Caco-2 (cell line): ENCODE measurements at regions not wholly inside any gene's neighbourhood (a gene's known extent, or its start where the extent isn't known, plus 50 kb on each side); places are given as distances from the start of the nearest gene placed in this dataset.

Experiments
- BruUV-seq: library from RNA; stranded (reverse); fragments of 400-500 nt; replicated peaks from 2 replicates; lab custom pipeline; 2021; lab: Mats Ljungman, UMichigan
- CTCF ChIA-PET: fragments of 300-600 bp; sonication (Branson Sonifier 250); formaldehyde crosslinking; loops from one replicate; lab custom pipeline; 2022; ENCODE audit warnings: antibody characterized with exemption; lab: Charles Lee
- POLR2A ChIA-PET: fragments of 300-600 bp; sonication (Branson Sonifier 250); formaldehyde crosslinking; loops from one replicate; lab custom pipeline; 2022; ENCODE audit warnings: antibody characterized with exemption; lab: Charles Lee
- DNase-seq, 2 experiments: peaks; one replicate each; pipeline versions ENCODE4 v3.0.0 to v3.0.0-alpha.2; 2020 to 2022
- H3K27me3 ChIP-seq: replicated peaks from 2 replicates; pipeline ENCODE4 v1.6.0; 2011; ENCODE audit warnings: low read length; ENCODE audit not compliant: control insufficient read depth, insufficient read depth
- H3K36me3 ChIP-seq: 2 replicates; pipeline ENCODE4 v1.5.1; 2011; ENCODE audit warnings: low read length; ENCODE audit not compliant: control insufficient read depth, insufficient read depth
- H3K4me1 ChIP-seq: fragments of 250-450 bp; sonication (Bioruptor Pico); 2 replicates; pipeline ENCODE4 v1.5.1; 2020; ENCODE audit warnings: mild to moderate bottlenecking
- H3K4me3 ChIP-seq: 2 replicates; pipeline ENCODE4 v1.5.1; 2011; ENCODE audit warnings: low read depth, mild to moderate bottlenecking, control low read depth, low read length
- H3K9me3 ChIP-seq: fragments of 250-450 bp; sonication (Bioruptor Pico); 2 replicates; pipeline ENCODE4 v1.5.1; 2020; ENCODE audit warnings: mild to moderate bottlenecking, moderate library complexity
- H3K27ac Mint-ChIP-seq: one replicate; pipeline ENCODE4 v1.8.0; 2022; ENCODE audit warnings: mixed read lengths; ENCODE audit not compliant: unreplicated experiment
- H3K27me3 Mint-ChIP-seq: one replicate; pipeline ENCODE4 v1.8.0; 2022; ENCODE audit warnings: mixed read lengths; ENCODE audit not compliant: insufficient read depth, unreplicated experiment
- H3K36me3 Mint-ChIP-seq: one replicate; pipeline ENCODE4 v1.8.0; 2022; ENCODE audit warnings: mild to moderate bottlenecking, mixed read lengths; ENCODE audit not compliant: insufficient read depth, unreplicated experiment
- H3K4me1 Mint-ChIP-seq: one replicate; pipeline ENCODE4 v1.8.0; 2022; ENCODE audit warnings: low read depth, mixed read lengths; ENCODE audit not compliant: unreplicated experiment
- H3K4me3 Mint-ChIP-seq: one replicate; pipeline ENCODE4 v1.8.0; 2022; ENCODE audit warnings: mild to moderate bottlenecking, moderate library complexity, mixed read lengths; ENCODE audit not compliant: unreplicated experiment
- H3K9me3 Mint-ChIP-seq: one replicate; pipeline ENCODE4 v1.8.0; 2022; ENCODE audit warnings: mixed read lengths; ENCODE audit not compliant: unreplicated experiment
- intact Hi-C: fragments of 100-400 bp; cut with micrococcal nuclease; formaldehyde crosslinking; loops from one replicate; pipeline ENCODE4 v1.10.0; 2022; ENCODE audit not compliant: unreplicated experiment
- TF ChIP-seq, protein P1 (sequence below), 2 experiments: fragments of 200-600 bp in 1 of 2; IDR thresholded peaks; 1 replicate in 1 of 2; 2 replicates in 1 of 2; pipeline versions ENCODE4 v1.5.1 to v1.8.0; 2011 to 2022; ENCODE audit warnings: antibody characterized with exemption in 1 of 2, control low read depth in 1 of 2, inconsistent platforms in 1 of 2, low read depth in 1 of 2, low read length in 1 of 2, mild to moderate bottlenecking in 1 of 2, moderate library complexity in 1 of 2; ENCODE audit not compliant: insufficient read depth in 1 of 2, severe bottlenecking in 1 of 2, unreplicated experiment in 1 of 2

DNA sequence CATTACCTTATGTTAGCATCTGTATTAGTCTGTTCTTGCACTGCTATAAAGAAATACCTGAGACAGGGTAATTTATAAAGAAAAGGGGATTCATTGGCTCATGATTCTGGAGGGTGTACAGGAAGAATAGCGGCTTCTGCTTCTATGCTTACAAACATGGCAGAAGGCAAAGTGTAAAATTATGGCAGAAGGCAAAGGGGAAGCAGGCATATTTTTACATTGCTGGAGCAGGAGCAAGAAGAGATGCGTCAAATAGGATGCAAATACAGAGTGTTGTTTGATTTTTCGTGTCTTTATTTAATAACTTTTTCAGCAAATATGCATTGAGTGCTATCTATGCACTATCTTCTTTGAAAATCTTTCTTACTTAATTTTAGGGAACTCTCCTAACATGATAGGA, 210.7 kb upstream of the SSTR1 start:
- H3K27ac Mint-ChIP-seq, result no peak overlapping the region
- no peaks in the 10 kb centered on the region for H3K4me1 Mint-ChIP-seq
- H3K9me3 Mint-ChIP-seq, result no peaks in the 10 kb centered on the region
- DNase-seq, result no peak
- Histone ChIP-seq H3K9me3 (no peaks in the 10 kb centered on the region), H3K4me3 (no peak overlapping the region), H3K27me3 (no peaks in the 10 kb centered on the region), H3K4me1 (no peaks in the 10 kb centered on the region), H3K36me3 (no peaks in the 10 kb centered on the region)
- ChIA-PET CTCF (no interaction called here), POLR2A (no interaction called here)
- BruUV-seq, result no TSS peak
- H3K4me3 Mint-ChIP-seq, result no peak overlapping the region
- H3K27me3 Mint-ChIP-seq, result no peaks in the 10 kb centered on the region
- intact Hi-C loops, result no loop called here
- no peaks in the 10 kb centered on the region for H3K36me3 Mint-ChIP-seq
- TF ChIP-seq, protein P1, sequence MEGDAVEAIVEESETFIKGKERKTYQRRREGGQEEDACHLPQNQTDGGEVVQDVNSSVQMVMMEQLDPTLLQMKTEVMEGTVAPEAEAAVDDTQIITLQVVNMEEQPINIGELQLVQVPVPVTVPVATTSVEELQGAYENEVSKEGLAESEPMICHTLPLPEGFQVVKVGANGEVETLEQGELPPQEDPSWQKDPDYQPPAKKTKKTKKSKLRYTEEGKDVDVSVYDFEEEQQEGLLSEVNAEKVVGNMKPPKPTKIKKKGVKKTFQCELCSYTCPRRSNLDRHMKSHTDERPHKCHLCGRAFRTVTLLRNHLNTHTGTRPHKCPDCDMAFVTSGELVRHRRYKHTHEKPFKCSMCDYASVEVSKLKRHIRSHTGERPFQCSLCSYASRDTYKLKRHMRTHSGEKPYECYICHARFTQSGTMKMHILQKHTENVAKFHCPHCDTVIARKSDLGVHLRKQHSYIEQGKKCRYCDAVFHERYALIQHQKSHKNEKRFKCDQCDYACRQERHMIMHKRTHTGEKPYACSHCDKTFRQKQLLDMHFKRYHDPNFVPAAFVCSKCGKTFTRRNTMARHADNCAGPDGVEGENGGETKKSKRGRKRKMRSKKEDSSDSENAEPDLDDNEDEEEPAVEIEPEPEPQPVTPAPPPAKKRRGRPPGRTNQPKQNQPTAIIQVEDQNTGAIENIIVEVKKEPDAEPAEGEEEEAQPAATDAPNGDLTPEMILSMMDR (IDR thresholded peaks at IDR 0.05; ENCODE audit: insufficient read depth in 1 of 2, low read depth in 1 of 2, low read length in 1 of 2, severe bottlenecking in 1 of 2, unreplicated experiment in 1 of 2), result no peak

DNA sequence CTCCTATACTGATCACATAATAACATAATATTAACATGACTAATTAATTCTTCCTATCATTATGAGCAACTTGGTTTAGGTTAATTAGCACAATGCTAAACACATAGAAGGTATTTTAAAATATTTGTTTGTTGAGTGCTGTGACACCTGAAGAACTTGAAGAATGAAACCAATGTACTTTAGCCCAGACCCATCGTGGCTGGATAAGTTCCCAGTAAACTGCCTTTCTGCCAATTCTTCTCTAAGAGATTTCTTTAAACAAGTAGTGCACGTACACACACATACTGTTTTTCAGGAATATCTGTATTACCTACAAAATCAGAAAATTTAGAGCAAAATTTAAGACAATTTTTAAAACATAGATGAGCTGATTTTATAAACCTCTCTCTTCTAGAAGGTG, 207.4 kb upstream of the SSTR1 start:
- DNase-seq, result no peak
- Histone ChIP-seq H3K9me3 (no peaks in the 10 kb centered on the region), H3K36me3 (no peaks in the 10 kb centered on the region), H3K4me3 (no peak overlapping the region), H3K27me3 (no peaks in the 10 kb centered on the region), H3K4me1 (no peaks in the 10 kb centered on the region)
- Mint-ChIP-seq H3K4me1 (no peaks in the 10 kb centered on the region), H3K36me3 (no peaks in the 10 kb centered on the region), H3K4me3 (no peak overlapping the region), H3K27me3 (no peaks in the 10 kb centered on the region), H3K9me3 (no peaks in the 10 kb centered on the region), H3K27ac (no peak overlapping the region)
- TF ChIP-seq, protein P1 (IDR thresholded peaks at IDR 0.05; ENCODE audit: insufficient read depth in 1 of 2, low read depth in 1 of 2, low read length in 1 of 2, severe bottlenecking in 1 of 2, unreplicated experiment in 1 of 2), result no peak
- BruUV-seq, result no TSS peak
- CTCF ChIA-PET, result no interaction called here
- POLR2A ChIA-PET, result no interaction called here
- intact Hi-C loops, result no loop called here

DNA sequence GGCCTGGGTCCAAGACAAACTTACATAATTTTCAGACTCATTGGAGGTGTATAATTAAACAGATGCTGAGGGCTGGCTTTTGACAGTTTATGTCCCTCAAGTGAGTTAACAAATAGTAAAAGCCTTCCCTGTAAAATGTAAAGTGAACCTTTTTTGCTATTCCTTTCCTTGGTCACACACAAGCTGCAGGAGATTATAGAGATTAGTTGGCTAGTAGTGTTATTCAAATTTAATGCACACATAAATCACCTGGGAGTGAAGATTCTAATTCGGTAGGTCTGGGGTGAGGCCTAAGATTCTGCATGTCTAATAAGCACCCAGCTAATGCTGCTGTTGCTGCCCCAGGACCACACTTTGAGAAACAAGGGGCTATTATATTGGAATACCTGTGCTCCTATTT, 206.2 kb upstream of the SSTR1 start:
- no peaks in the 10 kb centered on the region for H3K36me3 ChIP-seq
- no peaks in the 10 kb centered on the region for H3K27me3 ChIP-seq
- Mint-ChIP-seq H3K36me3 (no peaks in the 10 kb centered on the region), H3K27me3 (peaks cover 2% of the 10 kb centered on the region), H3K9me3 (peaks cover 9% of the 10 kb centered on the region), H3K27ac (no peak overlapping the region), H3K4me3 (no peak overlapping the region), H3K4me1 (no peaks in the 10 kb centered on the region)
- POLR2A ChIA-PET, result no interaction called here
- no peak overlapping the region for H3K4me3 ChIP-seq
- no TSS peak for BruUV-seq
- intact Hi-C loops, result no loop called here
- DNase-seq, result no peak
- CTCF ChIA-PET, result no interaction called here
- TF ChIP-seq, protein P1 (IDR thresholded peaks at IDR 0.05; ENCODE audit: insufficient read depth in 1 of 2, low read depth in 1 of 2, low read length in 1 of 2, severe bottlenecking in 1 of 2, unreplicated experiment in 1 of 2), result no peak
- no peaks in the 10 kb centered on the region for H3K9me3 ChIP-seq
- H3K4me1 ChIP-seq, result no peaks in the 10 kb centered on the region
